GM19035 (cell line): ENCODE measurements at regions not wholly inside any gene's neighbourhood (a gene's known extent, or its start where the extent isn't known, plus 50 kb on each side); places are given as distances from the start of the nearest gene placed in this dataset.
A peak's percentile ranks its signal among the peaks of the same experiment; 100 is the strongest.
"Not testable (repeated sequence)": the region's sequence is repeated elsewhere in the genome, so short reads cannot be mapped to it uniquely, and the experiment has no call there.

Experiments used
- ATAC-seq: cut with Tn5 transposase; IDR thresholded peaks from one replicate; pipeline ENCODE4 v1.9.1; 2021; ENCODE audit not compliant: unreplicated experiment

- no peak for ATAC-seq
These were observed 202.9 kb downstream of the SLC4A3 start for GRCh38 chr2:219830353-219830738.

GRCh38 chr2:219831957-219832356 lies 204.5 kb downstream of the SLC4A3 start:
- no peak for ATAC-seq

GRCh38 chr2:219832904-219833303 lies 205.5 kb downstream of the SLC4A3 start:
- no peak for ATAC-seq

- ATAC-seq = no peak
These were observed 208.1 kb downstream of the SLC4A3 start for GRCh38 chr2:219835493-219835892.

- ATAC-seq = no peak
These were observed 209.3 kb downstream of the SLC4A3 start for GRCh38 chr2:219836647-219837177.

- peak; percentile 91 for ATAC-seq
These were observed 217.1 kb downstream of the SLC4A3 start for GRCh38 chr2:219844401-219845091.

- no peak for ATAC-seq
These were observed 221.5 kb downstream of the SLC4A3 start for GRCh38 chr2:219848882-219849281.

- no peak for ATAC-seq
These were observed 223.7 kb downstream of the SLC4A3 start for GRCh38 chr2:219851169-219851568.

GRCh38 chr2:219851801-219852481 lies 224.5 kb downstream of the SLC4A3 start:
- no peak for ATAC-seq

- no peak for ATAC-seq
These were observed 225.2 kb downstream of the SLC4A3 start for GRCh38 chr2:219852626-219853025.

GRCh38 chr2:219856602-219857001 lies 229.2 kb downstream of the SLC4A3 start:
- no peak for ATAC-seq

- ATAC-seq = no peak
These were observed 230.3 kb downstream of the SLC4A3 start for GRCh38 chr2:219857751-219858150.

- no peak for ATAC-seq
These were observed 233.9 kb downstream of the SLC4A3 start for GRCh38 chr2:219861307-219861706.

- ATAC-seq = no peak
These were observed 236.7 kb downstream of the SLC4A3 start for GRCh38 chr2:219864154-219864553.

GRCh38 chr2:219868635-219869034 lies 241.2 kb downstream of the SLC4A3 start:
- ATAC-seq = no peak

GRCh38 chr2:219870041-219870440 lies 242.6 kb downstream of the SLC4A3 start:
- no peak for ATAC-seq

GRCh38 chr2:219871351-219871750 lies 243.9 kb downstream of the SLC4A3 start:
- ATAC-seq = no peak

- ATAC-seq = no peak
These were observed 247.6 kb downstream of the SLC4A3 start for GRCh38 chr2:219875036-219875435.

- ATAC-seq = not testable (repeated sequence)
These were observed 248.6 kb downstream of the SLC4A3 start for GRCh38 chr2:219875986-219876385.

- no peak for ATAC-seq
These were observed 249.5 kb downstream of the SLC4A3 start for GRCh38 chr2:219876931-219877330.

- ATAC-seq = no peak
These were observed 250.3 kb downstream of the SLC4A3 start for GRCh38 chr2:219877728-219878127.

- no peak for ATAC-seq
These were observed 251.1 kb downstream of the SLC4A3 start for GRCh38 chr2:219878516-219878915.
